ENCODE measurements at regions not wholly inside any gene's neighbourhood (a gene's known extent, or its start where the extent isn't known, plus 50 kb on each side); places are given as distances from the start of the nearest gene placed in this dataset.

GRCh38 chr12:19847294-19848059 lies 408.2 kb downstream of the AEBP2 start:
- H3K27ac ChIP-seq (ENCODE audit: insufficient read depth, low read length) = peak overlapping the region; percentile 95
- in situ Hi-C loops (cut with MboI; ENCODE audit: low sequenced_read_pairs) (no loop called here), dilution Hi-C loops (cut with HindIII; ENCODE audit: low sequenced_read_pairs, unreplicated experiment) (no loop called here), intact Hi-C loops (cut with micrococcal nuclease) (no loop called here)
- peak overlapping the region; percentile 56 for H3K56ac ChIP-seq (ENCODE audit: extremely low read depth, insufficient read depth, low read length)
- no peak for TF ChIP-seq POLR2A (IDR thresholded peaks at IDR 0.05; ENCODE audit: low read depth, low read length)
- H2BK20ac ChIP-seq (ENCODE audit: low read depth, low read length) = peak overlapping the region; percentile 80
- peak overlapping the region; percentile 93 for H2BK5ac ChIP-seq (ENCODE audit: low read depth, low read length, poor library complexity, severe bottlenecking)
- H4K91ac ChIP-seq (ENCODE audit: insufficient read depth, low read depth, low read length) = peak overlapping the region; percentile 67
- H2BK15ac ChIP-seq (ENCODE audit: low read depth, low read length) = peak overlapping the region; percentile 43
- H2AFZ ChIP-seq (replicated peaks; ENCODE audit: low read length, poor library complexity) = peak overlapping the region; percentile 85
- peak overlapping the region; percentile 71 for H2AK9ac ChIP-seq (replicated peaks; ENCODE audit: low read depth, low read length, poor library complexity)
- CTCF ChIA-PET = interaction anchor here (0.6 to 1.1 kb wide), 3 partner anchors 8 to 530 kb away, joined by 3 to 4 read pairs (median 3); no protein-coding TSS in a partner anchor
- H3K9me1 ChIP-seq (ENCODE audit: insufficient read depth, low read length) = peaks cover 7% of the 10 kb centered on the region
- H3K36me3 ChIP-seq (ENCODE audit: control insufficient read depth, insufficient read depth, low read length) = no peaks in the 10 kb centered on the region
- H3K18ac ChIP-seq (ENCODE audit: low read depth, low read length) = peak overlapping the region; percentile 93
- peaks cover 11% of the 10 kb centered on the region for H3K4me1 ChIP-seq (ENCODE audit: control insufficient read depth, insufficient read depth, low read length)
- POLR2A ChIA-PET (ENCODE audit: unreplicated experiment) = interaction anchor here (0.6 kb wide), 1 partner anchor 709 kb away, joined by 5 read pairs; no protein-coding TSS in a partner anchor
- no peak overlapping the region for H3K4me3 ChIP-seq (ENCODE audit: insufficient read depth, low read depth, low read length)
- no TSS peak for BruUV-seq (replicated peaks)
- peak overlapping the region; percentile 95 for H3K23ac ChIP-seq (ENCODE audit: low read depth, low read length)
- peak overlapping the region; percentile 49; the same call in 1 of the 2 replicates for H3K9ac ChIP-seq (ENCODE audit: low read depth, low read length)
- H3K27me3 ChIP-seq (ENCODE audit: control insufficient read depth, insufficient read depth, low read length) = no peaks in the 10 kb centered on the region
- peak overlapping the region; percentile 95 for H4K5ac ChIP-seq (ENCODE audit: low read depth, low read length)
- peak overlapping the region; percentile 80 for H2BK120ac ChIP-seq (ENCODE audit: low read depth, low read length)
- H4K20me1 ChIP-seq (ENCODE audit: insufficient read depth, low read length) = no peaks in the 10 kb centered on the region
- ATAC-seq (ENCODE audit: low read depth) = peak; percentile 59
- H4K8ac ChIP-seq (ENCODE audit: low read depth in 2 of 2, low read length in 2 of 2) = peak overlapping the region; percentile 80 to 85
- H3K79me1 ChIP-seq (ENCODE audit: low read depth in 1 of 2, low read length in 2 of 2) = no peaks in the 10 kb centered on the region
- no CpG with 5 or more reads among the region's 11 CpGs for WGBS, 2 experiments (ENCODE audit: extremely low coverage in 2 of 2, insufficient read length in 1 of 2)
- peak overlapping the region; percentile 30 for H3K4ac ChIP-seq (ENCODE audit: low read depth, low read length)
- H2AK5ac ChIP-seq (ENCODE audit: low read depth, low read length) = peak overlapping the region; percentile 3; the same call in 1 of the 2 replicates
- H3K9me3 ChIP-seq (ENCODE audit: control insufficient read depth, insufficient read depth, low read length) = peaks cover 3% of the 10 kb centered on the region; the same call in 1 of the 2 replicates
- peak; percentile 31 for DNase-seq
- H3K14ac ChIP-seq (replicated peaks; ENCODE audit: low read depth, low read length) = peak overlapping the region; percentile 41
- peak overlapping the region; percentile 93 for H3K4me2 ChIP-seq (ENCODE audit: low read depth, low read length)
